G401.6 (cell line): ENCODE measurements at regions not wholly inside any gene's neighbourhood (a gene's known extent, or its start where the extent isn't known, plus 50 kb on each side); places are given as distances from the start of the nearest gene placed in this dataset.
"Not testable (repeated sequence)": the region's sequence is repeated elsewhere in the genome, so short reads cannot be mapped to it uniquely, and the experiment has no call there.

Source experiments
- FAIRE-seq: peaks from 2 replicates; lab custom pipeline; 2012; peaks lifted over from hg19 to GRCh38; lab: Jason Lieb, UNC

DNA sequence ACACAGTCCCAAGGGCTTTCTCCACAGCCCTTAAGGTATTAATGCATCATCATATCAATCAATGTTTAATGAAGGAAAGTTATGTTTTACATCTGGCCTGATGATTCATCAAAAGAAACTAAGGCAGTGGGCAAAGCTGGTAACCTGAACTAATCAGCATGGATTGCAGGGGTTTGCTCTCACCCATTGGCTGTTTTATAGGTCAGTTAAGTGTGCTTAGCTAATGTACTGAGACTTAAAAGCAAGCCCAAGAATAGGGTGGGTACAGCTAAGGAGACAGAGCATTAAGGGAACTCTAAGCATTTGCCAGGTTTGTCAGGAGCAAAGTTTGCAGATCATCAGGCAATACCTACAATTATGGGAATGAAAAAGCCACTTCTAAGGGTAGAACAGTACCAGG is 1247.6 kb downstream of the CDH8 start:
- FAIRE-seq, result no peak

DNA sequence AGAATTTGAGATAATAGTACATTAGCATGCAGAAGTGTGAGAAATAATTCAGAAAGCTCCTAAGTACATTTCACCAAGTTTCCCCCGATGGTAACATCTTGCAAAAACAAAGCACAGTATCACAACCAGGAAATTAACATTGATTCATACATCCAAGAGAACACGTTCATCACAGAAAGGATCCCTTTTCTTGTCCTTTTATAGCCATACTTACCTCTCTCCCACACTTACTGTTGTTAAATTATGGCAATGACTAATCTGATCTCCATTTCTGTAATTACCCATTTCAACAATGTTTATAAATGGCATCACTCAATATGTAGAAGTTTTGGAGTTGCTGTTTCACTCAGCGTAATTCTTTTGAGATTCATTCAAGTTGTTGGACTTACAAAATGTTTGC is 1260.0 kb downstream of the CDH8 start:
- no peak for FAIRE-seq

DNA sequence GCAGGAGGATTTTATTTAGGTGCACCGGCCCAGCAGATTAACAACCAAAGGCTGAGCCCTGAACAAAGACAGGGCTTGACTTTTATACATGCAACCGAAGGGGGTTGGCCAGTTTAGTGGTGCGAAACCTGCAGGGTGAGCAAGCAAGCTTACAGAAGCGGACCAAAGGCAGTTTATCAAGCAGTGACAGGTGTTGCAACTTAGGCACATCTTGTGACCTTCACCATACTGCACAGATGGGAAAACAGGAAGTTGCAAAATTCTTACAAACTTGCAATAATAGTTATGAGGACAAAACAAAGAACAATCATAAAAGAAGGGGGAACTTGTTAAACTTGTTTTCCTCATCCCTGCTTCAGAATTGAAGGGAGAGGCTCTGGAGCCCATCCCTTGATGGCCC is 1265.1 kb downstream of the CDH8 start:
- no peak for FAIRE-seq

DNA sequence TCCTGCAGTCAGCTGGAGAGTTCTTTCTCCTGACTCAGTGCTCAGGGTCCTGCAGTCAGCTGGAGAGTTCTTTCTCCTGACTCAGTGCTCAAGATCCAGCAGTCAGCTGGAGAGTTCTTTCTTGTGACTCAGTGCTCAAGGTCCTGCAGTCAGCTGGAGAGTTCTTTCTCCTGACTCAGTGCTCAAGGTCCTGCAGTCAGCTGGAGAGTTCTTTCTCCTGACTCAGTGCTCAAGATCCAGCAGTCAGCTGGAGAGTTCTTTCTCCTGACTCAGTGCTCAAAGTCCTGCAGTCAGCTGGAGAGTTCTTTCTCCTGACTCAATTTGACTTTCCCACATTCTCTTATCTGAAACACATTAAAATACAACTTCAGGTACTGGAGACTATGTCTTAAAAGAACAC is 1265.9 kb downstream of the CDH8 start:
- FAIRE-seq, result not testable (repeated sequence)

DNA sequence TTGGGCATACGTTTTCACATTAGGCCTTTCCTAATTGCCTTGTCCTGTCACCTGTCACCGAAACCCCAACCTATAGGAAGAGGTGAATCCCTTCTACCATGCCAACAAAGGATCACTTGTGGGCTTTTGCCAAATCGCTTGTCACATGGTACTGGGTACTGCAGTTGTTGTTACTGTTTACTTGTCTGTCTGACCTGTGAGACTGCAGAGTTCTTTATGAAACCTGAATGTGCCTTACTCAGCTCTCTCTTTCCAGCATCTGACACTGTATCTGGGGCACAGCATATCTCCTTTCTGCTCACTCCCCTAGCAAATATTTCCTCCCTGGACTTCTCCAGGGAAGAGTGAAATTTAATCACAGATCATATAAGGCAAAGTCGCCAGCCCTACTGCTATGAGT is 1272.4 kb downstream of the CDH8 start:
- FAIRE-seq, result no peak

DNA sequence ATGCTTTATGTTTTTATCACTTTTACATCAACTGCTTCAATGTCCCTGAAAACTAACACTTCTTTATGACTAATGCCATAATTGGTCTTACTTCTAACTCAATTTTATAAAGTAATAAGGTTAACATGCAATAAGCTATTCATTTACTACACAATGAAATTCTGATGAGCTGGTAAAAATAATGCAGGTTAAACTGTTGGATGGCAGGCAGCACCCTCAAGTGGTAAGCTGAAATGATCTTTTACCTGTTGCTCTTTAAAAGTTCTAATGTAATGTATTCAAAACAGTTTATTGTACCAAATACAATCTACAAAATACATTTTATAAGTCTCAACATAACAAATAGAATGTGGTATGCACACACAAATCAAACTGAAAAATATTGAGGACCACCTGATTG is 1280.3 kb downstream of the CDH8 start:
- no peak for FAIRE-seq

DNA sequence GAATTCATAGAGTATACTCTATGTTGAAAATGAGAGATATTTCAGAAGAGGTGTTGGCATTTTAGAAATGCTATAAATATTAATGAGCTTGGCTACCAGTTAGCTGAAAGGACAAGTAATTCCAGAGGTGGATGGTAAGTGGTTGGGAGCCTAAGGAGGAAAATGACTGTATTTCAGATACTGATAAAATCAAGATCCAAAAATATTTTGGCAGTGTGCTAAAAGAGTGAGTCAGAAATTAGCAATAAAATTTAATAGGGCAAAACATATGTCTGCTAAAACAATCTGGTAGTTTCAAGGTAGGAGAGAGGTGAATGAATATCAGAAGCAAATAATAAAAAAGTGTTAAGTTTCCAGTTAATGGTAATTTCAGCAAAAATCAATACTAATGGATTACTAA is 1287.9 kb downstream of the CDH8 start:
- no peak for FAIRE-seq

DNA sequence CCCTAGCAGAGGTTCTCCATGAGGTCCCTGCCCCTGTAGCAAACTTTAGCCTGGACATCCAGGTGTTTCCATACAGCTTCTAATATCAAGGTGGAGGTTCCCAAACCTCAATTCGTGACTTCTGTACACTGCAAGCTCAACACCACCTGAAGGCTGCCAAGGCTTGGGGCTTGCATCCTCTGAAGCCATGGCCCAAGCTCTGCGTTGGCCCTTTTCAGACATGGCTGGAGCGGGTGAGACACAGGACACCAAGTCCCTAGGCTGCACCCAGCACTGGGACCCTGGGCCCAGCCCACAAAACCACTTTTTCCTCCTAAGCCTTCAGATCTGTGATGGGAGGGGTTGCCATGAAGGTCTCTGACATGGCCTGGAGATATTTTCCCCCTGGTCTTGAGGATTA is 1292.0 kb downstream of the CDH8 start:
- no peak for FAIRE-seq

DNA sequence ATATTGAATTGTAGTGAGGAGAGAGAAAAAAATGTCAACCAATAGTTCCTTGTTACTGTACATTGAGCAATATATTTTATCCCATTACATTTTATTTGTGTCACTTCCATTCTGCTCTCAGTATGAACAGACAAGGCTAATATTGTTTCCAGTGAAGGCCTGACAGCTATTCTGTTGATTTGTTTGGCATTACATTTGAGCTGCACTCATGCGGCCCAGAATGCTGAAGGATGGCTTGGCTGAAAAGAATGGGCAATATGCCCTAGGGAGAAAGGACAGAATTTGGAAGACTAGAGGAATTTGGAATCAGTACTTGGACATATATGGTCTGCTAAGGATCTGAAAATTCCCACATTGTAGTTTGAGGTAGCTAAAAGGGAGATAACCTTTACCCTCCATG is 1294.4 kb downstream of the CDH8 start:
- no peak for FAIRE-seq

DNA sequence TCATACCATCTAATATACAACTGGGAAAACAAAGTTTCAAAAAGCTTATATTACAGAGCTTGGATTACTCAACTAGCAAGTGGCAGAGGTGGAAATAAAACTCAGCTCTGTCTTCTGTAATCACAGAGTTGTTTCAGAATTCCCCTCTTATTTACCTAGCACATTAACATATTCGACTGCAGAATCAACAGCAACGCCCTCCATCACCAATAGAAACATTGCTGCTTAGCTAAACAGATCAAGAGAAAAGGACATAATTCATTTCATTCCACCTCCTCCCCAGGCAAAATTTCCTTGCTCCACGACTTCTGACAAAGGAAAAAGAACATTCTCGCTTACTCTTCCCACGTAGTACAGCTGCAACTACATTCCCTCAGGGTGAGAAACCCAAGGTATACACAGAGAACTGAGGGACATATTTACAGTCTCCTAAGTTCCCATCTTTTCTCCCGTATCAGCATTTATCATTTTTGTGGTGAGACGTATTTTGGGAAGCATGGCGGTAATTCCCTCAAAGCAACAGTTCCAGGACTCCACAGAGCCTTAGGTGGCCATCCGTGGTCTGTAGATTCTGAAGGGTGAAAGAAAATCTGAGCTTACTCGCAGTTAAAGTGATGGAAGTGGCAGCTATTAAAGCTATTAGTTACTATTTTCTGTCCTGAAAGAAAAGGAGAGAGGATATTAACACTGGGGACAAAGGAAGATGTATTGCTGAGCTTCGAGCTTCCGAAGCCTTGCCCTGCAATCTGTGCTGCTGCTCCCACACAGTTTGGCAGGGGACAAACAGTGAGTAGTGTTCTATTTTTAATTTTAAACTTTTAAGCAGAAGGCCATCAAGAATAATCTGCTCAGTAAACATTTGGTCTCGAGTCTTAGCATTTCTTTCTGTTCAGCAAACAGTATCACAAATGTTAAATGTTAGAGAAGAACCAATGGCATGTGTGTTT is 1296.2 kb downstream of the CDH8 start:
- no peak for FAIRE-seq

DNA sequence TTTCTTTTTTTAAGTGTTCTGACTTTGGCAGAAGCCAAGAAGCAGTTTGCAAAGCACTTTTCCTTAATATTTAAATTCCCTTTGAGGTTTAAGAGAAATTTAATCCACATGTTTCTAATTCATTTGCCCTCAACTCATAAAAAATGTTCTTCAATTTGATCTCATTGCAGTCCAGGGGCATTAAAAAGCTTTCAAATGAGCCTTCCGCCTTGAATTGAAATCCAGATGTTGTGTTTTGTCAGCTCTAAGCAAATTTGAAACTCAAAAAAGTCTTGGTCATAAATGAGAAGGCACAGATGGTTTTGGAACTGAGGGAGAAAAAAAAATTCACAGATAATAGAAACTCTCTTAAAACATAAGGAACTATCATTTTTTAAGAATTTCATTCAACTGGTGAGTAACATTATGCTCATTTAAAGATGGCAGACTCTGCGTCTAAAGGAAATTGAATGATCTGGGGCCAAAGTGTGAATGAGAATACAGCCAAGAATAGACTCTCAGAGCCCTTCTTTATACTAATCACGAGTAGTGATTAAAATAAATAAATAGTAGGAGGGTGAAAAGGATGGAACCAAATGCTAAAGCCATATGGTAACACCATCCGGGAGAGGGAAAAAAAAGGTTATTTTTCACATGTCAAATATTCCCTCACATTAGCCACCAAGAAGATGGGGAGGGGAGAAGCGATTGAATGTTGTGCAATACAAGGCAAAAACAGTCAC is 1304.7 kb downstream of the CDH8 start:
- no peak for FAIRE-seq

DNA sequence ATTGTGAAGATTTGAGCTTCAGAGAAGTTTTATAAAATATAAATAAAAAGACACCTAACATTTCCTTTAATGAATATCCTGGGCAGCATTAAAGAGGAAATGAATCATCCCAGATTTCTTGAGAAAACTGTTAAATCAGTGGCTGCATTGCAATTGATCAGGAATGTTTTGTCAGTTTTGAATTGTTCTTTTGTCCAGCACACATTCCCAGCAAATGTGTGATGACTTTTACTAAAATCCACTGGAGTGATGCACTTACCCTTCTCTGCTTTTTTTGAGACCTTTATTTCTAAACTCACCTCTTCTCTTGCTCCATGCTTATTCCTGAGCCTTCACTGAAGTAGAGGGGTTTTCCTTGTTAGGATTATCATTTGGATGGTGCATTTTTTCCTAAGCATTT is 1307.2 kb downstream of the CDH8 start:
- FAIRE-seq, result no peak

DNA sequence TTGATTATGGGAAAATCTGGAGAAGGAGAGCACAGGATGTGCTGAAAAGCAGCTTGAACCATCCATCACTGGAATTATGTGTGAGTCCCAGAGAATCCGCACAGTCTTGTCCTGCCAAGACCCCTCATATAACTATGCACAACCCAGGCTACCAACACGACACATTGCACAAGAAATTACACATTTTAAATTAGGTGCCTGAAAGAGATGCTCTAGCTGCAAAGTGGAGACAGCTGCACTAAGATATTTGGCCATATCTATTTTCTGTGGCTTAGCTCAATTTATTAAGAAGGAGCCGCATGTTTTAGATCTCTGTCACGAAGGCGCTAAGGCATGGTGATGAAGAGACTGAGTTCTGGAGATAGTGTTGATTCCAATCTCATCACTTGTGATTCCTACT is 1308.4 kb downstream of the CDH8 start:
- FAIRE-seq, result no peak

DNA sequence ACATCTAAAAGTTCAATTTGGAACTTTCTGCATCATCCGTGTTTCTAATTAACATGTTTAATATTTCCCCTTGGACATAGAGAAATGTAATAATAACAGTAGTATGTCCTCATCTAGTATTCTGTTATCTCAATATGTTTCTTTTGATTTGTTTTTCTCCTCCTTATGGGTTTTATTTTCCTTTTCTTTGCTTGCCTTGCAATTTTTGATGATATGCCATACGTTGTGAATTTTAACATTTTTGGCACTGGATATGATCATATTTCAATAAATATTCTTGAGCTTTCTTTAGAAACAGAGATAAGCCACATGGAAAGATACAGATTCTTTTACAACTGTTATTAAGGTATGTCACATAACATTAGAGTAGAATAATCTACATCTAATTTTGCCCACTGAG is 1316.2 kb downstream of the CDH8 start:
- no peak for FAIRE-seq

DNA sequence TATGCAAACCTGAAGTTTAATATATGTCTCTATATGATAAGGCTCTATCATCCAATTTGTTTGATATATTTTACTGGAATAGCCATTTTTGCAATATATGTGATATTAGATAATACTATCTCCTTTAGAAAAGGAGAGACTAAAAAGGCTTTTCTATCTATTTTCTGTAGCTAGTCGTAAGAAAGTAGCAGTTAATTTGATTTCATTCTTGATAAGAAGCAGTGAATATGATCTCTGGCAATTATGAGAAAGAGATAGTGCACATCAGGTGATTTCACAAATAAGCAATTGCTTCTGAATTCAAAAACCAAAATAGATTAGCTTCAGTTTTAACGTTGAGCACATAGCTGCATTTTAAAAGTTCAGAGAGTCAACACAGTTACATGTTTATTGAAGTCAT is 1318.4 kb downstream of the CDH8 start:
- FAIRE-seq, result no peak

DNA sequence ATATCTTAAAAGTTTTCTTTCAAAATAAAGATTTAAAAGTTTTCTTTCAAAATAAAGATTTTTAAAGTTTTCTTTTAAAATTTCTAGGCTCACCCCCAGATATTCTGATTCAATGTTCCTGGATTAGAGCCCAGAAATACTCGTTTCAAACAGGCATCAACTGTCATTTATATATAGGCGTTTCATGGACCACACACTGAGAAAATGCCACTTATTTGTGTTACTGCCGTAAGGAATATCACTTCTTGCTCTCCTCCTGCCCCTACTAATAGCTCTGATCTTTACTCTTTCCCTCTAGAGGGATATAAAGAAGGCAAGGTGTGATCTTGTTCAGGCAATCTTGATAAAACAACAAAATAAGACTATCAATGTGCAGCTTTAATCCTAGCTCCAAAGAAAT is 1324.1 kb downstream of the CDH8 start:
- no peak for FAIRE-seq

DNA sequence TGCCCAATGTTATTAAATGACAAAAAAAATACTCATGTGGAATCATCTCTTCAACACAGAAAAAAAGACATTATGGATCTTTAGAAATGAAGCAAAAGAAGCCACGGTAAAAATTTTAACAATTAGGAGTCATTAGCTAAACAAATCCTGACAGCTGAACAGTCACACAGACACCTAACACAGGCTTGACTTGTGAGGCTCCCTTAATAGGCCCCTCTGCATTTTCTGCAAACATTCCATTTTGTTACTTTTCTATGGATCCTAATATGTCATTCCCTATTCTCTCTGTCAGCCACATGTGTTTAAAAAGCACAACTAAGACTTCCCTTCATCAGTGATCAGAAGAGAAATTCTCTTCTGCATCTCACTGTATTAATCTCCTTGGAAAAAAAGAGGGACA is 1331.5 kb downstream of the CDH8 start:
- no peak for FAIRE-seq

DNA sequence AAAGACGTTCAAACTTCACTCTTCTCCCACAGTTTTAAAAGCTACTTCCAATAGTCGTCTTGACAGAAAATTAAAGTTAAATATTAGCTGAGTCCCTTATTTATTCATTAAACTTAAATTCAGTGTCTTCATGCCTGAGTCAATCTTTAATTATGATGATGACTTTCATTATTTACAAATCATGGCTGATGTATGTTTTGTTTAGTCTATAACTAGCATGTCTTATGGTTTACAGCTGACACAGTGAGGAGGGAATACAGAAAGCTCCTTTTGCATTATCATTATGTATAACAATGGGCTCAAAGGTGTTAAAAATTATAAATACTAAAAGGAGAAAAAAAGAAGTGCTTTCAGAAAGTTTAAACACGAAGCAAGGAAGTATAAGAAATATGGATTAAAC is 1333.1 kb downstream of the CDH8 start:
- no peak for FAIRE-seq

DNA sequence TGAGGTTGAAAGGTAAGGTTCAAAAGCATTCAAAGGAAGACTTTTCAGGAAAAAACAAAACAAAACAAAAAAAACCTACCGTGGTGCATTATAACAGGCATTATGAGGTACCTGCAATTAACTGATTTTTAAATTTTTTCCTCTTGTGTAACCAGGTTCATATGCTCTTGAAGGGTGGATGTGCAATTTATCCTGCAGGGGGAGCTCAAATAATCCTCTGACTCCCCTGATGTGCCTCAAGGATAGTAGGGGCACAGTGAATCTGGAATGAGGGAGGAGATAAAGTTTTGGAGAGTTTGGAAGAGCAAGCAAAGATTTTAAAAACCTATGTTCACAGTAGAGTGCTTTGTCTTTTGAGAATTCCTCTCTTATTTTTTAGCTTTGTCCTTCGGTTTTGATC is 1349.4 kb downstream of the CDH8 start:
- no peak for FAIRE-seq

DNA sequence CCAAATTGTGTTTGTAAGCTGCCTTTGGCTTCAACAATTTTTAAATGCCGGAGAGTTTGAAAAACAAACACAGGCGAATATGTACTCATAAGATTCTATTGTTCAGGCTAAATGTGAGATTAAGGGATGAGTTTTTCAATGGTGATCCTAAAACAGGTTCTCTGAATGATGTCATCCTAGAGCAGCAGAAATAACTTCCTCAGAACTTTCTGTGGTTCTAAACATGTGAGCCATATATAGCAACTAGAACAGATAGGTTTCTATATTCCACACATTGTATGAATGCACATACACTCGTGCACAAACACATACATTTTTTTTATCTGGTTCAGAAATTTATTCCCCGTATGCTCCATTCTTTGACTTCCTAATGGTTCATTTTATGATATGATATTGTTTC is 1352.2 kb downstream of the CDH8 start:
- no peak for FAIRE-seq

DNA sequence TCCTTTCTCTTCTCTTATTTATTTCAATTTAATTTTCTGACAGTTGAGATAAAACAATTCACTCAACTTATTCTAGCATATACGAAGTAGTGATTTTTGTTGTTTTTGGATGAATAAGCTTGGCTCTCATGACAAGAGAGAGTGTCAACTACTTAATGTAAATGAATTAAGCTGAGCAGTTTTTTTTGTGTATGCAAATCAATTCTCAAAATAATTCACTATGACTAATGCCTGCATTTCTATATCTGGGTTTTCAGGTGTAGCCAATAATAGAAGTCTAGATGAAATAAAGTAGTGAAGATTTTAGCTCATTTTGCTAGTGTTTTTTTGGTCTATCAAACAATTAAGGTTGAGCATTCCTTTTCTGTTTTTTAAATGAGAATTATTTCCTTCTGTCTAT is 1354.0 kb downstream of the CDH8 start:
- no peak for FAIRE-seq

DNA sequence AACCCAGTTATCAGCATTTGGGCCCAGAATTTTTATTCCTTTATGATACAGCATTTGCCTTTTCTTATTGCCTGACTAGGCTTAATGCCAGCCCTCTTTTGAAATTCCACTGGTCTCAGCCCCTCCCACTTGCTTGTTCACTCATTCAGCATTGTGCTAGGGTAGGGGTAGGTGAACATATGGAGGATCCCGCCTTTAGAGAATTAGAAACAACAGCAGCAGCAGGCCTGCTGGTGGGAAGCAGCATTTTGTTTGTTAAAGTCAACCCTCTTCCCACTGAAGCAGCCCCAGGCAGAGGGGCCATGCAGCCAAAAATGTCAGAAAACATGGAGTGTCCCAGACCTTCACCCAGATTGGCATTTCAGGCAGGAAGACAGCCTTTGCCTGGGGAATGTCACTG is 1355.2 kb downstream of the CDH8 start:
- no peak for FAIRE-seq

DNA sequence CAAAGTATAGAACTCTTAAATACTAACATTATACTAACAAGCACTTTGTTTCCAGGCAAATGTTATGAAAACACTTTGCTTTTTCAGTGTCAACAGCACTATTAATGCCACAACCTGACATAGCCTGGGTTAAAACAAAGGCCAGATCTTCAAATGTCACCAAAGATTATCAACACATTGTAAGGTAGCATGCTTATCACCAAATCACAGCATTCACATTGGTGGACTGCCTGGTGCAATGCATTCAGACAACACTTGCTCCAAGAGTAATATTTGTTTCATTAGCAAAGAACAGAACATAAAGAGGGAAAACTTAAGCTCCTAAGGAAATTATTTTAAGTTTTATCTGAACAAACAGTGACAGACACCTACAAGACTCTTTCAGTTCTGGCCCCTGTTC is 1361.2 kb downstream of the CDH8 start:
- no peak for FAIRE-seq

DNA sequence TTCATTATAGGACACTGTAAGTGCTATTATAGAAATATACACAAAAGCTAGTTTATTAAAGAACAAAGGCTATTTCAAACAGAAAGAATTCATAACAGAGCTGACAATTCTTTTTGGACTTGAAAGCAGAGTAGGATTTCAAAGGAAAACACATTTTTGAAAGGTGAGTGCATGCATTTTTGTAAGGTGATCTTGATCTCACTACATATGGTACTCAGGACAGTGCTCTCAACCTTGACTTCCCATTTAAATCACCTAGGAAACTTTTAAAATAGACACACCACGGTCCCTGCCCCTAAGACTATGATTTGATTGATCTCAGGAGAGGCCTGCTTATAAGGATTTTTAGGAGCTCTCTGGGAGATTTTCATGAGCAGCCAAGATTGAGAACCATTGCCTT is 1362.0 kb downstream of the CDH8 start:
- FAIRE-seq, result no peak
